ENCODE measurements at regions not wholly inside any gene's neighbourhood (a gene's known extent, or its start where the extent isn't known, plus 50 kb on each side); places are given as distances from the start of the nearest gene placed in this dataset.
"Not testable (repeated sequence)": the region's sequence is repeated elsewhere in the genome, so short reads cannot be mapped to it uniquely, and the experiment has no call there.

DNA sequence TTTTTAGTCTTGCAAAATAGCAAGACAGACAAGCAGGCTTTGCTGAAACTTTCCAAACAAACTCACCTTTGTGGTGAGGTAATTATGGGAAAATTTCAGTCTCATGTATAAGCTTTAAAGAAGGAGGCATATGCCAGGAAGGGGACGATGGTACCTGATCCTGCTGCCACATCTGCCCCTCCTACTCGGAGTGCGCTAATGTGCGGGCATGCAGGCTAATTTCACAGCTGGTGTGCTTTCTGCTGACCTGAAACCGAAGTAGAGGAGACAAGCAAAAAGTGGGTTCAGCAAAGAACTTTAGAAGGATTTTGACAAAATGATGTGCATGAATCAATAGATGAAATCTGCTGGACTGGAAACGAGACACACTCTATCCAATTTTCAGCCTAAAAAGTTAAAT lies 117.1 kb upstream of the IRX4 start:
- DNase-seq: no peak
- no peak for TF ChIP-seq POLR2A (IDR thresholded peaks at IDR 0.05; ENCODE audit: low read length)
- no peak for TF ChIP-seq GATA1 (IDR thresholded peaks at IDR 0.05; ENCODE audit: low read depth, low read length)

DNA sequence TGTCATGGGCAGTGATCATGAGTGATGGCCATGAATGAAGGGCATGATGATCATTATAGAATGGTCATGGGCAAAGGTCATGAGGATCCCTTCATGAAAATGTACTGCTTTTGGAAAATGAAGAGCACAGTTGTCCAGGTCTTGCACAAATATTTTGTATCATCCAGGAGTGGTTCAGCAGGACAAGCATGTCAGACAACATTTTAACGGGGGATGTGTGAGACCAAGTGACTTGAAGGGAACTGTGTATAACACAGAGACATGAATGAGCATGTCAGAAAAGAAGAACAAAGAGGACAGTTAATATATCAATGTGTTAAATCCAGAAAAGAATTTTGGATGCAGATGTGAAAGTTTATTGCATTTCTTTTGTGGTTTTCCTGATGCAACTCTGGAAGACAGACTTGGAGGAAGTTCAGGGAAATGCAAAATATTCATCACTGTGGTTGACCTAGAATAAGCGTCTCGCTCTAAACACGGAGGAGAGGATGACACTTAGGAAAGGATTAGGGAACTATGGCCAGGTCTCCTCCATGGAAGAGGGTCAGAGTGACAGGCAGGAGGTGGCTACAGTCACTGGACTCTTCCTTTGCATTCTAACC lies 116.1 kb upstream of the IRX4 start:
- TF ChIP-seq GATA1 (IDR thresholded peaks at IDR 0.05; ENCODE audit: low read depth, low read length) (no peak), POLR2A (IDR thresholded peaks at IDR 0.05; ENCODE audit: low read length) (no peak)
- DNase-seq: no peak

DNA sequence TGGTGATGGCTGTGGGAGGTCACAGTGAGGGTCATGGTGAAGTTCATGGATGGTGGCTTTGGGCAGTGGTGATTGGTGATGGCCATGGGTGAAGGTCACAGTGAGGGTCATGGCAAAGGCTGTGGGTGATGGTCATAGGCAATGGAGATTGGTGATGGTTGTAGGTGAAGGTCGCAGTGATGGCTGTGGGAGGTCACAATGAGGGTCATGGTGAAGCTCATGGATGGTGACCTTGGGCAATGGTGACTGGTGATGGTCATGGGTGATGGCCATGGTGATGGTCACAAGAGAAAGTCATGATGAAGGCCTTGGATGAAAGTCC lies 115.6 kb upstream of the IRX4 start:
- TF ChIP-seq POLR2A (IDR thresholded peaks at IDR 0.05; ENCODE audit: low read length): no peak
- TF ChIP-seq GATA1 (IDR thresholded peaks at IDR 0.05; ENCODE audit: low read depth, low read length): no peak
- no peak for DNase-seq

DNA sequence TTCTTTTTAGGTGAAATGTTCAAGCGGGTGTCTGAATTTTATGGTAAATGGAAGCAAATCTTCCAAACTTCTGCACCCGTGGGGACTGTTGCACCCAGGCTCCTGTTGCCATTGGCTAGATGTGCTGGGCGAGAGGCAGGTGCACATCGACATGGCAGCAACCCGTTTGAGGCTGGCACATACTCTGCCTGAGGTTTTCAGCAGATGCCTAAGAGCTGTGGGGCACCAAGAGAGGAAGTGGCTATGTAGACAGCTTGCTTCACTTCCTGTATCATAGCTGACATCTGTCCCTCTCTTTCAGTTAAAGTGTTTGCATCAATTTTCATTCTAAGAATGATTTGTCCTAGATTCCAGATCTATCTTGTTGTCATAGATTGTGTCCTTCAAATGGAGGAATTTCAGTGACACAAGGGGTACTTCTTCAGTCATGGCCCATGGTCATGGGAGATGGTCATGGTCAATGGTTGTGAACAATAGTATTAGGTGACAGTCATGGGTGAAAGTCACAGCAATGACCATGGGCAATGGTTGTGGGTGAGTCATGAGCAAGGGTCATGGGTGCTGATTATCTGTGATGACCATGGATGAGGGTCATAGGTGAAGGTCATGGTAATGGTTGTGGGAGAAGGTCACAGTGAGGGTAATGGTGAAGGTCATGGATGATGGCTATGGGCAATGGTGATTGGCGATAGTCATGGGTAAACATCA lies 115.1 kb upstream of the IRX4 start:
- TF ChIP-seq GATA1 (IDR thresholded peaks at IDR 0.05; ENCODE audit: low read depth, low read length): no peak
- TF ChIP-seq POLR2A (IDR thresholded peaks at IDR 0.05; ENCODE audit: low read length): no peak

DNA sequence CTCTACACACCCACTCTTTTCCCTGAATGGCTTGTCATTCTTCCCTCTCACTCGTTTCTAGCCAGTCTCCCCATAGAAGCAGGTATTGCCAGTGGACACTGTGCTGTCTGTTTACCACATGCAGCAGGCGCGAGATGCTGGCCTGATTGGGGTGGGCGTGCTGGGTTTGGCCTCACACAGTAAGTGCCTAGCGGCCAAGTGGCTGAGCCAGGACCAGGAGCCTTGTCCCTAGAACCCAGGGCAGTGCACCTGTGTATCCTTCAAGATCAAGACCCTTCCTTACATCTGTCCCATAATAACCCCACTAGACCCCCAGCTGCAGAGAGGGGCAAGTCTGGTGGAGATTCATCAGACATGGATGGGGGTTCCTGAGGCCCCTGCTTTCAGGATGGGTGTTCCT lies 112.8 kb upstream of the IRX4 start:
- TF ChIP-seq POLR2A (IDR thresholded peaks at IDR 0.05; ENCODE audit: low read length): no peak
- TF ChIP-seq GATA1 (IDR thresholded peaks at IDR 0.05; ENCODE audit: low read depth, low read length): no peak
- DNase-seq: no peak

More for the DNA sequence above, 115.1 kb upstream of the IRX4 start:
- no peak for DNase-seq

DNA sequence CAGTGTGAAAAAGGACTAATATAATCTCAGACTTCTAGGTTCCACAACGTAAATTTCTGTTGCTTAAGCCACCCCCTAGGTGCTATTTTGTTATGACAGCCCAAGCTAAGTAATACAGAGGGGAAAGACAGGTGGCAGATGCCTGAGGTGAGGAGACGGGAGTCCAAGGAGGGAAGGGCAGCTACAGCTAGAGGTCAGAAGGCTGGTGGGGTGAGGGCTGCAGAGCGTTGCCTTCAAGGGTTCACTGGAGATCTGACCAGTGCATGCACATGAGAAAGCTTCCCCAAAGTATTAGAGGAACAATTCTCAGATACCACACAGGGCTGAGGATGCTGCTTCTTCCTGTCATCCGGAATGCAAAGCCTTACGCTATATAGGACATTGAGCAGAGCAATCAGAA lies 104.7 kb upstream of the IRX4 start:
- no peak for TF ChIP-seq POLR2A (IDR thresholded peaks at IDR 0.05; ENCODE audit: low read length)
- TF ChIP-seq GATA1 (IDR thresholded peaks at IDR 0.05; ENCODE audit: low read depth, low read length): no peak
- DNase-seq: no peak

DNA sequence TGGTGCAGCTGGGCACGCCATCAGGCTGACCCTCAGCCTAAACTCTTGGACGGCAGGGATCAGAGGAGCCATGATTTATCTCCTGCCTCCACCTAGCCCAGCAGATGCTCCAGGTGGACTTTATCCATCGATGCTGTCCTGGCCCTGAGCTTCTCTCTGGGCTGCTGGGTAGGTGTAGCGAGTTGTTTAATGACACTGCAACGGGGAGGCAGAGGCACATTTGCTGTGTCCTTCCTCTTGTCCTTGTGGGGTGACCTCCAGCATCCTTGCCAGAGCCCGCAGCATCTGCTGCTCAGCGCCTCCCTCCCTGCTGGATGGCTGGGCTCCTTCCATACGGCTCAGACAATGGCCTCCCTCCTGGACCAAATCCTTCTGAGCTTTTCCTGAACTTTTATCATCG lies 103.1 kb upstream of the IRX4 start:
- DNase-seq: no peak
- no peak for TF ChIP-seq GATA1 (IDR thresholded peaks at IDR 0.05; ENCODE audit: low read depth, low read length)
- no peak for TF ChIP-seq POLR2A (IDR thresholded peaks at IDR 0.05; ENCODE audit: low read length)

DNA sequence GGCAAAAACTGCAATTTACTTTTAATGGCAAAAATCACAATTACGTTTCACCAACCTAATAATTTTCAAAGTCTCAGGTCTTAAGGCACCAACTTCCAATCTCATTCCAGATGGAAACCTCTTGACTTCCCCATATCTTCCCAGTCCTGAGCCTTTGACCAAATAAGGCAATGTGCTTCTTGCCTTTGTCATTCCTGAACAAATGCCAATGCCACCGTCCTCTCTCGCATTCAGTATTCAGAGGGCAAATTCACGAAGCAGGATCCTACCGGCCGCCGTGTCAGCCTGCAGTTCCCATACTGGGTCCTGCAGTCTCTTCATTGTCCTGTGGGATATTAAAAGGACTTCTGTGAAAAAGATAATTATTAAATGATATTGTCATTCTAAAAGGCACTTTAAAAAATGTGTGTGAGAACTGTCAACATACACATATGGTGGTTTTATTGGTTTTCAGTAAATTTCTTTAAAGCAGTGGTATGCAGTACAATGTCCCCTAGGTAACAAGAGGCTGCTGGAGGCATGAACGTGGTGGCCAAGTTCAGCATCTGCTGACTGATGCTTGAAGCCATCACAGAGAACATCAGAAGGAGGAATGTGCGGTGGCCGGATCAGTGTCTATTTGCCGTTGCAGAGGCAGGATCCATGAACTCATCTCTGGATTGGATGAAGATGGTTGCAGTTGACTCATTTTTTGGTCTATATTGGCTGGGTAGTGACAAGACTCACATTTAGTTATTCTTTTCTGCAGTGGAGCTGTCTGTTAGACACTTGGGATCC lies 101.4 kb upstream of the IRX4 start:
- DNase-seq: no peak
- TF ChIP-seq GATA1 (IDR thresholded peaks at IDR 0.05; ENCODE audit: low read depth, low read length) (no peak), POLR2A (IDR thresholded peaks at IDR 0.05; ENCODE audit: low read length) (no peak)

DNA sequence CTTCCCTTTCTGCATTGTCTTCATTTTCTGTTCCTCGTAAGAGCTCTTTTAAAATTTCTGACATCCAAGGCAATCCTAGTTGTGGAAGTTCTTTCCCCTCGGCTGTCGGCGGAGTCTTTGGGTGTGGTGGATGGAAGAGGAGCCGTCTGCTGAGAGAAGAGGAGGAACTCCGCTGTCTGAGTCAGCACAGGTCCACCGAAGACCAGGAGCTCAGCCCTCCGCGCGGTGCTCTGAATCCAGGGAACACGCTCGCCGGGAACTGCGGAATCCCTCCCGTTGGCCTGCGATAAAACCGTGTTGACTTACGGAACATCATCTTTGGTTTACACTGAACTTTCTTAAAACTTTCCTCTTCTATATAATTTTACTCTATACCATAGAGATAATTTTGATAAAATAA lies 100.7 kb upstream of the IRX4 start:
- no peak for DNase-seq
- TF ChIP-seq POLR2A (IDR thresholded peaks at IDR 0.05; ENCODE audit: low read length): no peak
- TF ChIP-seq GATA1 (IDR thresholded peaks at IDR 0.05; ENCODE audit: low read depth, low read length): no peak

DNA sequence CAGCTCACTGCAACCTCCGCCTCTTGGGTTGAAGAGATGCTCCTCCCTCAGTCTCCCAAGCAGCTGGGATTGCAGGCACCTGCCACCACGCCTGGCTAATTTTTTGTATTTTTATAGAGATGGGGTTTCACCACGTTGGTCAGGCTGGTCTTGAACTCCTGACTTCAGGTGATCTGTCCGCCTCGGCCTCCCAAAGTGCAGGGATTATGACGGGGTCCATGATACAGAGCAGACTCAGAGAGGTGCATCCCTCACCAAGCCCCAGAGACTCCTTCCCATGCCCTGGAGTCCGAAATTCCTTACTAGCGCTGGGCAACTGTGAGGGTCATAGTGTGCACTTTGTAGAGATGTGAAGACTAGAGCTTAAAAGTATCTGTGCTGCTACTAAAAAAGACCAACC lies 99.8 kb upstream of the IRX4 start:
- not testable (repeated sequence) for DNase-seq

DNA sequence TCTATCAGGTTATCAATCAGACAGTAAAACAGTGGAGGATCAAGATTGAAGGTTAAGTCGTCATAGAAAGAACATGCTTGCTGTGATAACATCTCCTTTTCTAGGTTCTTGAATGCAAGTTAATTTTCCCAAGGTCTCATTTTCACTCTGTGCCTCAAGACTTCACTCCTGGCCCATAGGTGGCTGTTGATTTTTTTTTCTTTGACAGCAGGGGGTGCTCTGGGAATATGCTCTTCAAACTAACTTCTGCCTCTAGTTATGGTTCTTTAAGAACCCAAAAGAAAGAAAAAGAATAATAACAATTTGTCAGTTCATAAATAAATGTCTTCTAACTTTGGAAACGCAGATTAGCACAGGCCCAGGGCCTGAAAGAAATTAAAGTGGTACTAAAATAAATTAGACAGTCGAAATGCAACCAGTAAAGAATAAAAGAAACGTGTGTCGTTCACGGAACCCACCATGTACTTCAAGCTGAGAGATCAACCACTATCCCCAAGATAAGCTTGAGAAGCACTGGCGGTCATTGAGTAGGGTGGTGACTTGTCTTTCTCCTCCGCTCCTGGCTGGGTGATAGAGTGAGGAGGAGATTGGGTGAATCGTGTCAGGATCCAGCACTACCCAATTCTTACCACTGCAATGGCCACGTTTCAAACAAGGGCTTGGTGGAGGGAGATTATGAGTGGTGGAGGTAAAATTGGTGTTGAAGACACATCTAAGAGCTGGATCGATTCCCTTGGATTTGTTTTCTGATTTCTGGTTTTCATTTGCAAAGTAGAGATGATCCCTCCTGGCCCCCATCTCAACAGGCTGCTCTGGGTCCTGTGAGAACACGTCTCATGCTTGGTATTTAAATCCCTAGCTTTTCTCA lies 93.4 kb upstream of the IRX4 start:
- no peak for TF ChIP-seq POLR2A (IDR thresholded peaks at IDR 0.05; ENCODE audit: low read length)
- no peak for TF ChIP-seq GATA1 (IDR thresholded peaks at IDR 0.05; ENCODE audit: low read depth, low read length)
- DNase-seq: no peak

DNA sequence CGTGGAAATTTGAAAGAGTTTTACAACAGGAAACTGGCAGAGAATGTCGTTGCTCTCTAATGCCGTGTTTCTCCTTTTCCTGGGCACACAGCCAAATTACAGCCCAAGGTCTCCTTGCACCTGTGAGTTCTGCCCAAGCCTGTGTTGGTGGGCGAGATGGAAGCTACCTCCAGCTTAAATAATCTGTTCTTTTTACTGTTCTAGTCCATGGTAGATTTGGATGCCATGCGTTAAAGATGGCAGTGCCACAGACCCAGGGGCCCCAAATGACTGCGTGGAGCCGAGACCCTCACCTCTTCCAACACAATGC lies 92.6 kb upstream of the IRX4 start:
- no peak for DNase-seq
- no peak for TF ChIP-seq POLR2A (IDR thresholded peaks at IDR 0.05; ENCODE audit: low read length)
- TF ChIP-seq GATA1 (IDR thresholded peaks at IDR 0.05; ENCODE audit: low read depth, low read length): no peak

DNA sequence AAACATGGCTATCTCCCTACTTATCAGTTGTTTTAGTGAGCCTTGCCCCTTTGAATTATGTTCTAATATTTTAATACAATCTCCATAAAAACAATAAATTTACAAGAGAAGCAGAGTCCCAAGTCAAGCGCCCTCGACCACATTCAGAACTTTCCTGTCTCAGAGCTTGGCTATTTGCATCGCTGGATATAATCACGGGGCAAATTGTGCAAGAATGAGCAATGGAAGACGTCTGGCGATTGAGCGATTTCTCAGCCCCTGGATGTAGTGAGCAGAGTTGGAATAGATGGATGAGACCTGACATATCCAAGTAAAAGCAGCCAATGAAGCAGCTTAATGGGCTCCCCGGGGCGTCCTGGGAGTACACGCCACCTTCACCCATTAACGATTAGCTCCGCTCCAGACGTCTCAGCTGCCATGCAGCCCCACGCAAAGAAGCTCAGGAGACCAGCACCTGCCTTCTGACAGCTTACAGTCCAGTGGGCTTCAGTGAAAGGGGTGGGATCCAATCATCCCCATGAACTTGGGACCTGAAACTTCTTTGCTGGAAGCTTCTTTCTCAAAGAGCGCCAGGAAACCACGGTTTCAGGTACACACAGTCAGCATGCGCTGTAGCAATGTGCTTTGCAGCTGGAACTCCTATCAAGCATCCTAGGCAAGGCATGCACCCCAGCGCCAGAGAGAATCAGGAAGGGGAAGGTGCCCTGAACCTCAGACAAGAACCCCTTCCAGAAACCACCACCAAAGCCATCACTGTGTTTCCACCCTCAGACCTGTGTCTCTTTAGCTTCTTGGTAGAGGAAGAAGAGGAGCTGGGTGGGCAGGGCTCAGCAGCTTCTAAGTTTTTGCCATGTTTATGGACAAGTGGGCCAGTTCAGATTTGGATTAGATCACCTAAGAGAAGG lies 92.0 kb upstream of the IRX4 start:
- no peak for DNase-seq

More for the DNA sequence above, 92.0 kb upstream of the IRX4 start:
- TF ChIP-seq POLR2A (IDR thresholded peaks at IDR 0.05; ENCODE audit: low read length) (no peak), GATA1 (IDR thresholded peaks at IDR 0.05; ENCODE audit: low read depth, low read length) (no peak)
